GM18505 (cell line): ENCODE measurements at regions not wholly inside any gene's neighbourhood (a gene's known extent, or its start where the extent isn't known, plus 50 kb on each side); places are given as distances from the start of the nearest gene placed in this dataset.

Experiments
- ATAC-seq: cut with Tn5 transposase; IDR thresholded peaks from one replicate; pipeline ENCODE4 v1.9.1; 2021; ENCODE audit not compliant: unreplicated experiment
- POLR2A ChIP-seq: IDR thresholded peaks from 4 replicates; pipeline ENCODE4 v1.6.1; 2011; ENCODE audit warnings: borderline replicate concordance; ENCODE audit not compliant: insufficient read depth, insufficient read length; ENCODE audit errors: extremely low read depth

- no peak for ATAC-seq
- no peak for TF ChIP-seq POLR2A
Observed at GRCh38 chr2:9105601-9106337, 100.8 kb upstream of the ASAP2 start.

DNA sequence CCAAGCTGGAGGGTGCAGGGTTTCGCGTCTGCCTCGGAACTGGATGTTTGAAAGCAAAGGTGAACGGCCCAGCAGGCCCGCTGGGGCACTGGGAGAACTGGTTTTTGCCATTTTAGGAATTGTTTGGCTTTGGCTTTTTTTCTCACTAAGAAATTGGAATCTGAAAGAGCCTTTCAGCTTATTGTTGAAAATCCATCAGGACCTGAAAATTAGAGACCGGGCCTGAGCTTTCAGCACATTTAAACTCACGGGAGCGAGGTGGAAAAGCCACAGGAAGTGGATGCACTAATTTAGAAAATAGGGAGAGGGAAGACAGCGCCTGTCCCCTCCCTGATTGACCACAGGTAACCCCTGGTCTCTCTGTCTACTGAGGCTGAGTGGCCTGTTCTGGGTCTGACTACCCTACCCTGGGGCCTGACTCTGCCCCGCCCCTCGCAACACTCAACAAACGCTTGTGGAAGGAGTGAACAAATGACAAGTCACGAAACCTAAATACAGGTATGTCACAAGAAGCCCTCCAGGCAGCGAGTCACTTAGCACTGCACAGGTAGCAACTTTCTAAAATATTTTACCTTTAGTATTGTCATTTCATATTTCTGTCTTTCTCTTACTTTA is 100.3 kb upstream of the MBOAT2 start:
- no peak for ATAC-seq
- no peak for TF ChIP-seq POLR2A

DNA sequence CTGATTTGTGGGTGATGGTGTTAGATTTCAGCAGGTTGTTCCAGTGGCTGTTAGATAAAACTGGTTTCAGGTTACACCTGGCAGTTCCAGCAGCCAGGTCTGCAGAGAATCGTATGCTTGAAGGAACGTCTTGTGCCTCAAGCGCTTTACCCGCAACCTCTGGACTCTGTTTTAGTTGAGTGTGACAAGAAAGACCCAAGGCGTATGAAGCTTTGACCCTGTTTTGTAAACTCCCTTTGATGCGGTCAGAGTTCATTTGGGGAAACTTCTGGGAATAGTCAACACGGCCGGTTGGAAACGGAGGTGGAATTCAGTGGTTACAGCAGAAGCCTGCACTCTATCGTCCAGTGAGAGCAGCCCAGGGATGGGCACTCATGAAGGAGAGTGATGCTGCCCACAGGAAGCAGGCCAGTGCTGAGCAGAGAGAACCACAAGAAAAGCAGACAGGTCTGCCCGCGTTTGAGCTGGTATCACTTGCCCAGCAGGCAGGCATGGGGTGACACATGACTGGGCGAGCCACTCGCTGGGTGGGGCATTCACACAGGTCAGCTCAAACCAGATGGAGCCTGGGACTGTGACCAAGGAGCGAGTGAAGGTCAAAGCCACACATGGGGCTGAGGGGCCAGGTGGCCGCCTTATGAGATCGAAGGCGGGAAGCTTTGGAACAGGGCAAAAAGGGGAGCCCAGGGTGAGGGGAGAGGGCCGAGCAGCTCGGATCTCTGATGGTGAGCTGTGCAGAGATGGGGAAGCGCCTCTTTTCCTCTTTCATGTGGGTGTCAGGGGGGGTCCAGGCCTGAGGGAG is 99.6 kb upstream of the MBOAT2 start:
- no peak for ATAC-seq
- no peak for TF ChIP-seq POLR2A

GRCh38 chr2:9101763-9102425 is 98.4 kb upstream of the MBOAT2 start:
- TF ChIP-seq POLR2A = no peak
- no peak for ATAC-seq

DNA sequence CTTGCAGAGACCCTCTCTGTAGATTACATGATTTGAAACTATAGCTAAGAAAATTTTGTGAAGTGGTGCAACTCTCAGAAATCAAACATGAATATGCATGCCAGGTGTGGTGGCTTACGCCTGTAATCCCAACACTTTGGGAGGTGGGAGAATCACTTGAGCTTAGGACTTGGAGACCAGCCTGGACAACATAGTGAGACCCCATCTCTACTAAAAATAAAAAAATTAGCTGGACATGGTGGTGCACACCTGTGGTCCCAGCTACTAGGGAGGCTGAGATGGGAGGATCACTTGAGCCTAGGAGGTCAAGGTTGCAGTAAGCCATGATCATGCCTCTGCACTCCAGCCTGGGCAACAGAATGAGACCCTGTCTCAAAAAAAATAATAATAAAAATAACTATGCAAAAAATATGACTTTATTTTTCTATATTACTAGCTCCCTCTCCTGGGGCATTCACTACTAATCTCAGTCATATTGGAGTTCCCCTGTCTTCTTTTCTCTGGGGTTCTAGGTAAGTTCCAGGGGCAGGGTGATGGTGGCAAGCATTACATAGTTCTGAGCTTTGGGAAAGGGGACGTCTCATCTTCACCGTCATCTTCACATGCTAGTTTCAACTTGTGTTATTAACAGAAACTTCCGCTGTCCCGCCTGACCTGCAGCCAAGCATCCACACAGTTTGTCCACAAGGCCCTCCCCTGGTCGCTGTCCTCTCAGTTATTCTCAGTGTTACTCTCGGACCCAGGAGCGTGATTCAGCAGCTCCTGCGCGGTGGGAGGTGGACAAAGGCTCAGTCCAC is 96.8 kb upstream of the MBOAT2 start:
- peak; percentile 39 for ATAC-seq
- no peak for TF ChIP-seq POLR2A

GRCh38 chr2:9099341-9099751 is 95.9 kb upstream of the MBOAT2 start:
- no peak for TF ChIP-seq POLR2A
- ATAC-seq = peak; percentile 84

- no peak for ATAC-seq
- TF ChIP-seq POLR2A = no peak
Observed at GRCh38 chr2:9097892-9098291, 94.4 kb upstream of the MBOAT2 start.

GRCh38 chr2:9097239-9097638 is 93.8 kb upstream of the MBOAT2 start:
- TF ChIP-seq POLR2A = no peak
- ATAC-seq = no peak

GRCh38 chr2:9096761-9097160 is 93.3 kb upstream of the MBOAT2 start:
- no peak for ATAC-seq
- no peak for TF ChIP-seq POLR2A

DNA sequence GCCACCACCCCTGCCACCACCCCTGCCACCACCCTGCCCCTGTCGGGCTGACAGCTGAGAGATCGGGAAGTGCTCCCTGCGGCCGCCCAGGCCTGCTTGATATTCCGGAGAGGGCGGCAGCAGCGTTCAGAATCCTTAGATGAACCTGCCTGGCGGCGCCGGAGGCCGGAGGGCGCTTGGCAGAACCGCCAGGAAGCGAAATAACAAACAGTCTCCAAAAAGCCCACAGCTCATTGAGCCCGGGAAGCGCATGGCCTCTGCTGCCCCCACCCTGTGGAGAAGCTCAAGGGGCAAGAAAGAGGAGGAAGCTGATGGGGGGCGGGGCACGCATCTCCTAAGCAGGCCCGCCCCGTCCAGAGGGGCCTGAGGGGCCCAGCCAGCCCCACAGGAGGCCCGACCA is 92.2 kb upstream of the MBOAT2 start:
- TF ChIP-seq POLR2A = no peak
- no peak for ATAC-seq

DNA sequence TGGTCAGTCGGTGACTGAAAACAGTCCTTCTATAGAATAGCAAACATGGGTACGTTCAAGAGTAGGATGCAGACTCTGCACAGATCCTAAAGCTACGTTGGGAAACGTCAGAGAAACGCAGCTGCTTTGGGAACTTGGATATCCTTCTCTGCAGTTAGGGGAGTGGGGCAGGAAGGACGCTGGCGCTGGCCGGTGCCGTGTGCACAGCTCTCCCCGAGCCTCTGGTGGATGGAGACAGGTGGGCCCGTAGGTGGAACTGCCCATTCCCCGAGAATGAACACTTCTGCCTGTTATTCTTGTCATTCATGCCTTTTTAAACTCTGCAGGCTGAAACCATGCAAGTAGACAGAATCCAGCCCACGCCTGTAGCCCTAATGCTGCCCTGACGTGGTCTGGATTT is 91.7 kb upstream of the MBOAT2 start:
- no peak for ATAC-seq
- TF ChIP-seq POLR2A = no peak

- no peak for ATAC-seq
- no peak for TF ChIP-seq POLR2A
Observed at GRCh38 chr2:9094117-9094516, 90.6 kb upstream of the MBOAT2 start.
